Mesodermal cell (in vitro differentiated cells): ENCODE measurements at regions not wholly inside any gene's neighbourhood (a gene's known extent, or its start where the extent isn't known, plus 50 kb on each side); places are given as distances from the start of the nearest gene placed in this dataset.
"Not testable (repeated sequence)": the region's sequence is repeated elsewhere in the genome, so short reads cannot be mapped to it uniquely, and the experiment has no call there.

Experiments
- H3K27ac ChIP-seq: 2 replicates; pipeline ENCODE4 v1.7.0; 2013; ENCODE audit warnings: mild to moderate bottlenecking, low read depth, low read length, moderate library complexity; ENCODE audit not compliant: severe bottlenecking
- H3K36me3 ChIP-seq: 2 replicates; pipeline ENCODE4 v1.7.1; 2013; ENCODE audit warnings: mild to moderate bottlenecking, low read length, moderate library complexity; ENCODE audit not compliant: control insufficient read depth, insufficient read depth
- H3K4me1 ChIP-seq: one replicate; pipeline ENCODE4 v1.7.1; 2013; ENCODE audit warnings: mild to moderate bottlenecking, low read length; ENCODE audit not compliant: insufficient read depth, control insufficient read depth, poor library complexity, severe bottlenecking
- H3K4me3 ChIP-seq: 2 replicates; pipeline ENCODE4 v1.7.0; 2013; ENCODE audit warnings: low read length, control low read depth, mild to moderate bottlenecking; ENCODE audit not compliant: insufficient read depth, poor library complexity, severe bottlenecking; ENCODE audit errors: extremely low read depth
- H3K9me3 ChIP-seq: 2 replicates; pipeline ENCODE4 v1.7.1; 2013; ENCODE audit warnings: mild to moderate bottlenecking, low read length, moderate library complexity; ENCODE audit not compliant: control insufficient read depth
- WGBS, 2 experiments: methylation state at CpG; one replicate each; pipeline ENCODE4 v1.1.5; 2013; ENCODE audit warnings: missing lambda C conversion rate in 2 of 2; ENCODE audit not compliant: insufficient coverage in 2 of 2; 5-methylcytosine and 5-hydroxymethylcytosine counted together

- Histone ChIP-seq H3K9me3 (no peaks in the 10 kb centered on the region), H3K36me3 (no peaks in the 10 kb centered on the region), H3K27ac (no peak overlapping the region), H3K4me1 (no peaks in the 10 kb centered on the region), H3K4me3 (no peak overlapping the region)
- 92 to 96% methylated on average over 4 to 6 of the region's 6 CpGs for WGBS, 2 experiments
Observed at GRCh38 chr15:26261966-26262365, 398.8 kb upstream of the ATP10A start.

DNA sequence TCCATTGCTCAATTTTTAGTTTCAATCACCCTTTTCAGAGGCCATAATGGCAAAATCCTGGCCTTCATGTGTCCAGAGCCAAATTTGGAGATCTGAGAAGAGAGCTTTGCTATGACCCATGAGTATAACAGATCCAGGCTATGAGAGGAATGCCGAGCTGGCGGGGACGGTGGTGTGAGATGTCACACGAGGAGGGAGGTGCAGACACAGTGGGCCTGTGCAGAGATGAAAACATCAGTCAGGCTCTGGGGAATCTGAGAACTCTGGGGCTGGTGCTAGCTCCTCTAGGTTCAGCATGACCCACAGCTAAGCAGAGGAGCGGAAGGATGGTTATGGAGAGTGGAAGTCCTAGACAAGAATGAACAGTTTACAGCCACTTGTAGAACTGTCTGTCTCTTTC, 398.3 kb upstream of the ATP10A start:
- H3K4me3 ChIP-seq = no peak overlapping the region
- H3K4me1 ChIP-seq = no peaks in the 10 kb centered on the region
- H3K36me3 ChIP-seq = no peaks in the 10 kb centered on the region
- H3K27ac ChIP-seq = no peak overlapping the region
- no peaks in the 10 kb centered on the region for H3K9me3 ChIP-seq
- WGBS, 2 experiments = 83 to 84% methylated on average over 5 of the region's 5 CpGs

GRCh38 chr15:26260517-26261133, 397.5 kb upstream of the ATP10A start:
- no peak overlapping the region for H3K27ac ChIP-seq
- H3K36me3 ChIP-seq = no peaks in the 10 kb centered on the region
- 71 to 79% methylated on average over 11 to 12 of the region's 17 CpGs for whole genome bisulfite sequencing, 2 experiments
- no peaks in the 10 kb centered on the region for H3K4me1 ChIP-seq
- H3K9me3 ChIP-seq = no peaks in the 10 kb centered on the region
- no peak overlapping the region for H3K4me3 ChIP-seq

- Histone ChIP-seq H3K4me1 (no peaks in the 10 kb centered on the region), H3K36me3 (no peaks in the 10 kb centered on the region), H3K9me3 (no peaks in the 10 kb centered on the region), H3K27ac (no peak overlapping the region), H3K4me3 (no peak overlapping the region)
- 67 to 88% methylated on average over 1 of the region's 2 CpGs for WGBS, 2 experiments
Observed at GRCh38 chr15:26259581-26259980, 396.5 kb upstream of the ATP10A start.

DNA sequence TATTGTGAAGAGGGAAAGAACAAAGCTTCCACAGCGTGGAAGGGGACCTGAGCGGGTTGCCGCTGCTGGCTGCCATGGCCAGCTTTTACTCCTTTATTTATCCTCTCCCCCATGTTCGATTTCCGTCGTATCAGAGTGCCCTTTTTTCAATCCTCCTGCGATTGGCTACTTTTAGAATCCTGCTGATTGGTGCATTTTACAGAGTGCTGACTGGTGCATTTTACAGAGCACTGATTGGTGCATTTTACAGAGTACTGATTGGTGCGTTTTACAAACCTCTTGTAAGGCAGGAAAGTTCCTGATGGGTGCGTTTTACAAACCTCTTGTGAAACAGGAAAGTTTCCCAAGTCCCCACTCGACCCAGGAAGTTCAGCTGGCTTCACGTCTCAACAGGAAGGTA, 381.7 kb upstream of the ATP10A start:
- not testable (repeated sequence) for H3K4me1 ChIP-seq, H3K36me3 ChIP-seq, H3K27ac ChIP-seq, H3K9me3 ChIP-seq, H3K4me3 ChIP-seq
- WGBS, 2 experiments = 81 to 84% methylated on average over 6 to 7 of the region's 11 CpGs

GRCh38 chr15:26243382-26243781, 380.3 kb upstream of the ATP10A start:
- no peaks in the 10 kb centered on the region for H3K9me3 ChIP-seq
- no peak overlapping the region for H3K27ac ChIP-seq
- H3K4me3 ChIP-seq = no peak overlapping the region
- WGBS, 2 experiments = 83 to 100% methylated on average over 1 of the region's 1 CpG
- H3K4me1 ChIP-seq = no peaks in the 10 kb centered on the region
- no peaks in the 10 kb centered on the region for H3K36me3 ChIP-seq

DNA sequence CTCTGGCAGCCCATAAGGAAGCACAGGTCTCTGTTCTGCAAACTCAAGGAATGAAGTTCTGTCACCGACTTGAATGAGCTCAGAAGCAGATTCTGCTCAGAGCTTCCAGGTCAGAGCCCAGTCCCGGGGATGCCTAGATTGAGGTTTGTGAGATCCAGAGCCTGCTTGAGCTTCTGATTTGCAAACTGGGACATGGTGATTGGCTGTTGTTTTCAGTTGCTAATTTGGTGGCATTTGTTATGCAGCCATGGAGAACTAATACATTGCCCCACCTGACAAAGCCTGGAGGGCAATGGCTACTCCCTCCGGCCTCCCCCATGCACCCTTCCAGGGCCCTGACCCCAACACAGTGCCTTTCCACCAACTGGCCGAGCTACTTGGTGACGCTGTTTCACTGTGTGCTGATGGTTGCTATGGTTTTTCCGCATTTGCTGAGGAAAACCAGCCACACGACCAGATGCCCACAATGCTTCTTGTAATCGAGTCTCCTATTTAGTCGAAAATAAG, 379.5 kb upstream of the ATP10A start:
- no peak overlapping the region for H3K4me3 ChIP-seq
- 68 to 71% methylated on average over 6 to 9 of the region's 9 CpGs for WGBS, 2 experiments
- H3K36me3 ChIP-seq = no peaks in the 10 kb centered on the region
- no peak overlapping the region for H3K27ac ChIP-seq
- H3K9me3 ChIP-seq = no peaks in the 10 kb centered on the region
- H3K4me1 ChIP-seq = no peaks in the 10 kb centered on the region

DNA sequence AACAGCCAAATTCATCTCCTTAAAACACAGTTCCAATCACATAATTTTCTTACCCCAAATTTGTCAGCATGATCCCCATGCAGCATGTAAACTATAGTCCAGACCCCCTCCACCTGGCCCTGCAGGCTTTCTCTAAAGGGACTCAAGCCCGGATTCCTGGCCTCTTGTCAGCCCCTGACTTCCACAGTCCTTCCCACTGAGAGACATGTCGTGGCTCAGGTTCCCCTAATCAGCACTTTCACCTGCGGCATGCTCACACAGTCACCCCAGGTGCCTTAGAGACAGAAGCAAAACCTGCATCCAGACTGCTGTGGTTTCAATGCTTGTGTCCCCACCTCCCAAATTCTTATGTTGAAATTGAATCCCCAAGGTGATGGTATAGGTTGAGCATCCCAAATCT, 372.7 kb upstream of the ATP10A start:
- Histone ChIP-seq H3K4me3 (no peak overlapping the region), H3K36me3 (no peaks in the 10 kb centered on the region), H3K9me3 (no peaks in the 10 kb centered on the region), H3K27ac (no peak overlapping the region), H3K4me1 (no peaks in the 10 kb centered on the region)
- WGBS, 2 experiments = 4 to 32% methylated on average over 2 to 3 of the region's 3 CpGs

DNA sequence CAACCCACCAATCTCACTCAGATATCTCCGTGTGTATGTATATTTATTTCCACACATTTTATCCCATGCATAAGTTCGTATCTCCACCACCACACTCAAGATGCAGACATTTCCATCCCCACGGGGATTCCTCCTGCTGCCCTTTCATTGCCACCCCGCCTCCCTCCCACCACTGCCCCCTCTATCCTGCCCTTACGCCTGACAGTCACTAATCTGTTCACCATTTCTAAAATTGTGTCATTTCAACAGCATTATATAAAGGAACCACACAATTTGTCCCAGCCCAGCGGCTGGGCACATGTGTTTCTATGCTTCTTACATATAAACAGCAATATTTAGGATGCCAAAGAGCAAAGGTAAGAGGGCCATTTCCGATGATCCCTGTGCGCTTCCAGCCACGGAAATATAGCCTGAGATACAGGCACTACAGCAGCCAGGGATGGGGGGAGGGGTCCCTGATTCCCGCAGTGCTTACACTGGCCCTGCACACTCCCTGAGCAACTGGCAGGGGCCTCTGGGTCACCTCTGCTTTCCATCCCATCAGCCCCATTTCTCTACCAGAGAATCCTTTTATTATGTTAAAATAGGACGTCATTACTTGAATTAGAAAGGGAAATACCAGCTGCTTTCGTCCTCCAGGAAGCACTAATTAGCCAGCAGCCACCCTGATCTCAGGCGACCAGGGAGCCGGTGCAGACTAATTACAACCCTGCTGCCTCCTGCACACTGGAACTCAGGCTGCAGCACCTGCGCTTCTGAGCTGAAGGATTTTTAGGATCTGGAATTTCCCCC, 372.0 kb upstream of the ATP10A start:
- no peak overlapping the region for H3K4me3 ChIP-seq
- WGBS, 2 experiments = 32 to 36% methylated on average over 8 to 9 of the region's 15 CpGs
- no peak overlapping the region for H3K27ac ChIP-seq

DNA sequence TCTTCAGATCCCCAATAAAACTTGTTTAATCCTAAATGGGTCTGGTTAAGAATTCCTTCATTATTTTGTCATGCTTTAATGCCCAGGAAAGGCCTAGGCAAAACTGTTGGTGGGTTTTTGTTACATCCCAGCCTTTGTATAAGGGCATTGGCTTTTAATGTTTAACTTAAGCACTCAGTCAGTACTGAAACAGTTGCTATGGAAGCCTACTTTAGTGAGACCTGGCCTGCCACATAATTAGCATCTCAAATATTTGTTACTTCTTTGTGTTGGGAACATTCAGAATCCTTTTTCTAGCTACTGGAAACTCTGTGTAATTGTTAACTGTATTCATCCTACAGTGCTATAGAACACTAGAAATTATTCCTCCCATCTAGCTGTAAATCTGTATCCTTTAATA, 369.6 kb upstream of the ATP10A start:
- no peak overlapping the region for H3K4me3 ChIP-seq
- H3K27ac ChIP-seq = no peak overlapping the region
- peaks cover 6% of the 10 kb centered on the region for H3K9me3 ChIP-seq
- H3K4me1 ChIP-seq = no peaks in the 10 kb centered on the region
- no peaks in the 10 kb centered on the region for H3K36me3 ChIP-seq

More for the DNA sequence above, 372.0 kb upstream of the ATP10A start:
- Histone ChIP-seq H3K4me1 (no peaks in the 10 kb centered on the region), H3K9me3 (no peaks in the 10 kb centered on the region), H3K36me3 (no peaks in the 10 kb centered on the region)

- Histone ChIP-seq H3K9me3 (peaks cover 12% of the 10 kb centered on the region), H3K4me1 (no peaks in the 10 kb centered on the region), H3K27ac (no peak overlapping the region), H3K4me3 (no peak overlapping the region), H3K36me3 (no peaks in the 10 kb centered on the region)
- WGBS, 2 experiments = 45 to 53% methylated on average over 6 of the region's 6 CpGs
Observed at GRCh38 chr15:26231096-26231495, 368.0 kb upstream of the ATP10A start.
